ENCODE measurements at regions not wholly inside any gene's neighbourhood (a gene's known extent, or its start where the extent isn't known, plus 50 kb on each side); places are given as distances from the start of the nearest gene placed in this dataset.
A peak's percentile ranks its signal among the peaks of the same experiment; 100 is the strongest.

- WGBS (ENCODE audit: low lambda C conversion rate): 27% methylated on average over 10 of the region's 12 CpGs
- Histone ChIP-seq H3F3A (replicated peaks; ENCODE audit: insufficient read depth) (no peaks in the 10 kb centered on the region), H3K9ac (no peak overlapping the region), H4K20me1 (ENCODE audit: insufficient read depth) (no peaks in the 10 kb centered on the region), H3K36me3 (replicated peaks in 1 of 2; ENCODE audit: control insufficient read depth in 1 of 2, insufficient read depth in 2 of 2, low read length in 1 of 2) (no peaks in the 10 kb centered on the region), H3K4me3 (ENCODE audit: low read depth in 2 of 2, low read length in 1 of 2) (no peak overlapping the region), H3K79me2 (ENCODE audit: insufficient read depth) (no peaks in the 10 kb centered on the region), H3K27me3 (ENCODE audit: insufficient read depth) (peaks cover 16% of the 10 kb centered on the region; the same call in 1 of the 2 replicates), H3K9me2 (no peaks in the 10 kb centered on the region), H3K4me1 (ENCODE audit: control insufficient read depth in 1 of 2, insufficient read depth in 2 of 2, low read depth in 1 of 2, low read length in 1 of 2) (peaks cover 0 to 17% of the 10 kb centered on the region in 2 experiments; a peak in 2 of 4 replicates), H3K9me3 (no peaks in the 10 kb centered on the region), H3K4me2 (no peak overlapping the region), H2AFZ (ENCODE audit: low read depth) (no peak overlapping the region), H3K27ac (ENCODE audit: low read depth in 2 of 2, low read length in 1 of 2) (no peak overlapping the region)
- POLR2A ChIA-PET: no interaction called here
- TF ChIP-seq RCOR1 (IDR thresholded peaks at IDR 0.05; ENCODE audit: low read length): no peak
- no peak for TF ChIP-seq RAD21 (IDR thresholded peaks at IDR 0.05; ENCODE audit: low read length)
- TF ChIP-seq RFX5 (IDR thresholded peaks at IDR 0.05; ENCODE audit: low read length): no peak
- TF ChIP-seq, protein P1, sequence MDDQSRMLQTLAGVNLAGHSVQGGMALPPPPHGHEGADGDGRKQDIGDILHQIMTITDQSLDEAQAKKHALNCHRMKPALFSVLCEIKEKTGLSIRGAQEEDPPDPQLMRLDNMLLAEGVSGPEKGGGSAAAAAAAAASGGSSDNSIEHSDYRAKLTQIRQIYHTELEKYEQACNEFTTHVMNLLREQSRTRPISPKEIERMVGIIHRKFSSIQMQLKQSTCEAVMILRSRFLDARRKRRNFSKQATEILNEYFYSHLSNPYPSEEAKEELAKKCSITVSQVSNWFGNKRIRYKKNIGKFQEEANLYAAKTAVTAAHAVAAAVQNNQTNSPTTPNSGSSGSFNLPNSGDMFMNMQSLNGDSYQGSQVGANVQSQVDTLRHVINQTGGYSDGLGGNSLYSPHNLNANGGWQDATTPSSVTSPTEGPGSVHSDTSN (IDR thresholded peaks at IDR 0.05): no peak
- no peak for TF ChIP-seq YY1 (IDR thresholded peaks at IDR 0.05; ENCODE audit: low read depth)
- no peak for TF ChIP-seq TAF1 (IDR thresholded peaks at IDR 0.05; ENCODE audit: borderline replicate concordance, low read depth, low read length)
- TF ChIP-seq, protein P2, sequence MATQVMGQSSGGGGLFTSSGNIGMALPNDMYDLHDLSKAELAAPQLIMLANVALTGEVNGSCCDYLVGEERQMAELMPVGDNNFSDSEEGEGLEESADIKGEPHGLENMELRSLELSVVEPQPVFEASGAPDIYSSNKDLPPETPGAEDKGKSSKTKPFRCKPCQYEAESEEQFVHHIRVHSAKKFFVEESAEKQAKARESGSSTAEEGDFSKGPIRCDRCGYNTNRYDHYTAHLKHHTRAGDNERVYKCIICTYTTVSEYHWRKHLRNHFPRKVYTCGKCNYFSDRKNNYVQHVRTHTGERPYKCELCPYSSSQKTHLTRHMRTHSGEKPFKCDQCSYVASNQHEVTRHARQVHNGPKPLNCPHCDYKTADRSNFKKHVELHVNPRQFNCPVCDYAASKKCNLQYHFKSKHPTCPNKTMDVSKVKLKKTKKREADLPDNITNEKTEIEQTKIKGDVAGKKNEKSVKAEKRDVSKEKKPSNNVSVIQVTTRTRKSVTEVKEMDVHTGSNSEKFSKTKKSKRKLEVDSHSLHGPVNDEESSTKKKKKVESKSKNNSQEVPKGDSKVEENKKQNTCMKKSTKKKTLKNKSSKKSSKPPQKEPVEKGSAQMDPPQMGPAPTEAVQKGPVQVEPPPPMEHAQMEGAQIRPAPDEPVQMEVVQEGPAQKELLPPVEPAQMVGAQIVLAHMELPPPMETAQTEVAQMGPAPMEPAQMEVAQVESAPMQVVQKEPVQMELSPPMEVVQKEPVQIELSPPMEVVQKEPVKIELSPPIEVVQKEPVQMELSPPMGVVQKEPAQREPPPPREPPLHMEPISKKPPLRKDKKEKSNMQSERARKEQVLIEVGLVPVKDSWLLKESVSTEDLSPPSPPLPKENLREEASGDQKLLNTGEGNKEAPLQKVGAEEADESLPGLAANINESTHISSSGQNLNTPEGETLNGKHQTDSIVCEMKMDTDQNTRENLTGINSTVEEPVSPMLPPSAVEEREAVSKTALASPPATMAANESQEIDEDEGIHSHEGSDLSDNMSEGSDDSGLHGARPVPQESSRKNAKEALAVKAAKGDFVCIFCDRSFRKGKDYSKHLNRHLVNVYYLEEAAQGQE (IDR thresholded peaks at IDR 0.05; ENCODE audit: low read depth, low read length): no peak
- TF ChIP-seq USF2 (IDR thresholded peaks at IDR 0.05; ENCODE audit: borderline replicate concordance, low read depth, low read length): no peak
- TF ChIP-seq GABPA (IDR thresholded peaks at IDR 0.05; ENCODE audit: low read depth): no peak
- TF ChIP-seq TEAD4 (IDR thresholded peaks at IDR 0.05; ENCODE audit: borderline replicate concordance, insufficient read depth): no peak
- no peak for TF ChIP-seq GATA2 (CRISPR knock-in tag; IDR thresholded peaks at IDR 0.05)
- DNase-seq: peak; percentile 27
- CTCF ChIA-PET: interaction anchor here (0.6 to 1.3 kb wide), 6 partner anchors 8 to 343 kb away, joined by 3 to 4 read pairs (median 3); no protein-coding TSS in a partner anchor
These were observed 158.4 kb upstream of the FHL2 start for GRCh38 chr2:105557021-105557920.

All from SK-N-SH (cell line).